ENCODE measurements at regions not wholly inside any gene's neighbourhood (a gene's known extent, or its start where the extent isn't known, plus 50 kb on each side); places are given as distances from the start of the nearest gene placed in this dataset.
"Not testable (repeated sequence)": the region's sequence is repeated elsewhere in the genome, so short reads cannot be mapped to it uniquely, and the experiment has no call there.

- no peak overlapping the region for H3K4me2 ChIP-seq (replicated peaks; ENCODE audit: extremely low read depth, low read length, poor library complexity, severe bottlenecking)
- H2AFZ ChIP-seq (ENCODE audit: insufficient read depth, low read depth, low read length, poor library complexity, severe bottlenecking), result no peak overlapping the region
- no peak overlapping the region for H3K27ac ChIP-seq (ENCODE audit: low read depth in 1 of 2, low read length in 2 of 2)
- H3K9ac ChIP-seq (ENCODE audit: insufficient read depth, low read length, poor library complexity, severe bottlenecking), result no peak overlapping the region
- Mint-ChIP-seq H3K36me3 (peaks cover 0 to 1% of the 10 kb centered on the region in 2 donors), H3K4me1 (peaks cover 17% of the 10 kb centered on the region), H3K4me3 (no peak overlapping the region), H3K27me3 (ENCODE audit: low read depth in 3 of 3) (peaks cover 0 to 3% (median 2%) of the 10 kb centered on the region in 3 donors), H3K27ac (no peak overlapping the region), H3K9me3 (peaks cover 0 to 4% (median 0%) of the 10 kb centered on the region in 7 donors)
- H3K9me3 ChIP-seq (replicated peaks in 1 of 2; ENCODE audit: control insufficient read depth in 1 of 2, insufficient read depth in 1 of 2, low read length in 2 of 2), result no peaks in the 10 kb centered on the region
- 89% methylated on average over 3 of the region's 4 CpGs for whole genome bisulfite sequencing (ENCODE audit: insufficient coverage)
- H3K4me1 ChIP-seq (ENCODE audit: control insufficient read depth in 1 of 2, insufficient read depth in 2 of 2, low read length in 2 of 2), result peaks cover 15 to 16% of the 10 kb centered on the region in 2 donors
- H3K79me2 ChIP-seq (ENCODE audit: insufficient read depth, low read length), result no peaks in the 10 kb centered on the region
- no peaks in the 10 kb centered on the region for H4K20me1 ChIP-seq (ENCODE audit: insufficient read depth, low read length)
- DNase-seq, result no peak
- no peaks in the 10 kb centered on the region for H3K36me3 ChIP-seq (replicated peaks in 1 of 2; ENCODE audit: control insufficient read depth in 1 of 2, insufficient read depth in 2 of 2, low read length in 2 of 2)
- H3K4me3 ChIP-seq (replicated peaks in 1 of 3; ENCODE audit: low read depth in 2 of 3, low read length in 3 of 3), result no peak overlapping the region
- TF ChIP-seq CTCF (IDR thresholded peaks at IDR 0.05), result no peak
- intact Hi-C loops (cut with micrococcal nuclease), result no loop called here
- no peaks in the 10 kb centered on the region for H3K27me3 ChIP-seq (ENCODE audit: control insufficient read depth in 2 of 2, insufficient read depth in 2 of 2, low read length in 2 of 2)
These were observed 299.4 kb upstream of the ID2 start for GRCh38 chr2:8382485-8382884.

- H3K79me2 ChIP-seq (ENCODE audit: insufficient read depth, low read length); H3K4me3 ChIP-seq (replicated peaks in 1 of 3; ENCODE audit: low read depth in 2 of 3, low read length in 3 of 3); H3K27me3 ChIP-seq (ENCODE audit: control insufficient read depth in 2 of 2, insufficient read depth in 2 of 2, low read length in 2 of 2); H3K9me3 Mint-ChIP-seq; H3K27me3 Mint-ChIP-seq (ENCODE audit: low read depth in 3 of 3); H3K27ac Mint-ChIP-seq; H4K20me1 ChIP-seq (ENCODE audit: insufficient read depth, low read length); H3K9ac ChIP-seq (ENCODE audit: insufficient read depth, low read length, poor library complexity, severe bottlenecking); H2AFZ ChIP-seq (ENCODE audit: insufficient read depth, low read depth, low read length, poor library complexity, severe bottlenecking); H3K36me3 ChIP-seq (replicated peaks in 1 of 2; ENCODE audit: control insufficient read depth in 1 of 2, insufficient read depth in 2 of 2, low read length in 2 of 2); H3K4me2 ChIP-seq (replicated peaks; ENCODE audit: extremely low read depth, low read length, poor library complexity, severe bottlenecking); H3K27ac ChIP-seq (ENCODE audit: low read depth in 1 of 2, low read length in 2 of 2); intact Hi-C loops (cut with micrococcal nuclease); H3K9me3 ChIP-seq (replicated peaks in 1 of 2; ENCODE audit: control insufficient read depth in 1 of 2, insufficient read depth in 1 of 2, low read length in 2 of 2); DNase-seq; H3K36me3 Mint-ChIP-seq; H3K4me3 Mint-ChIP-seq: not testable (repeated sequence)
- WGBS (ENCODE audit: insufficient coverage), result no CpG with 5 or more reads among the region's 10 CpGs
- peaks cover 26% of the 10 kb centered on the region for H3K4me1 Mint-ChIP-seq
- H3K4me1 ChIP-seq (ENCODE audit: control insufficient read depth in 1 of 2, insufficient read depth in 2 of 2, low read length in 2 of 2), result peaks cover 13 to 17% of the 10 kb centered on the region in 2 donors
These were observed 295.1 kb upstream of the ID2 start for GRCh38 chr2:8386748-8387147.

All from CD14-positive monocyte (primary cell).